NCI-H226 (cell line): ENCODE measurements at regions not wholly inside any gene's neighbourhood (a gene's known extent, or its start where the extent isn't known, plus 50 kb on each side); places are given as distances from the start of the nearest gene placed in this dataset.
"Not testable (repeated sequence)": the region's sequence is repeated elsewhere in the genome, so short reads cannot be mapped to it uniquely, and the experiment has no call there.

ENCODE experiments used
- DNase-seq: peaks from one replicate; pipeline ENCODE4 v3.0.0-alpha.2; 2015

DNA sequence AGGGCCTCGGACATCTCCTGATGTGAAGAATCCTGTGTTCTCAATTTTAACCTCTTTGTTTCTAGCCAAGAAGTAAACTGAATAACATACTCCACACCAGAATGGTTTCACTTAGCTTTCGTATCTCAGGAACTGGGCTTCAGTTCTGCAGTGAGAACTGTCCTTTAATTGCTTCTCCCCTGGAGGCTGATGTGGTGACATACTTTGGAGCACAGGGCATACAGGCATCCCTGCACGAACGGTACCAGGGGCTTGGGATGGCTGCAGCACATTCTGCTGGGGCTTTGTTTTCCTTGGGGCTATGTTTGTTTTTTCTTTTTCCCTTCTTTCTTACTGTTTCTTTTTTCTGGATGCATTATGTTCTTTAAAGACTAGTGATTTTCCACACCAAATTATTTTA, 230.5 kb downstream of the TM9SF2 start:
- DNase-seq: no peak

DNA sequence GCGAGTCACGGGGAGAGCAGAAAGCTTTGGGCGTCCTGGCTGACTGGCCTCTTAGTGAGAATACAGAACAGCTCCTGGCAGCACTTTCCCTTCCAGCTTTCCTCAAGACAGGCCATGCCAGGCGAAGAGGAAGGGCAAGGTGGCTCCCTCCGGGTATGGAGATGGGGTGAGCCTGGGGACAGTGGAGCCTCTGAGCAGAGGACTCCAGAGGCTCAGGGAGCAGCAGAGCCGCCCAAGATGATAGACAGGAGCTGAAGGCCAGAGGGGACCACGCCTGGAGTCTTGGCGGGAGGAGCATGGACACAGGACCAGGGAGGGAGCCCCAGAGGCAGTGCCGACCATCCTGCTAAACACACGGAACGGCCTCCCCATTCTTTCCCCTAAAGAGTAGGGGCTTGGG, 229.1 kb downstream of the TM9SF2 start:
- DNase-seq: no peak

DNA sequence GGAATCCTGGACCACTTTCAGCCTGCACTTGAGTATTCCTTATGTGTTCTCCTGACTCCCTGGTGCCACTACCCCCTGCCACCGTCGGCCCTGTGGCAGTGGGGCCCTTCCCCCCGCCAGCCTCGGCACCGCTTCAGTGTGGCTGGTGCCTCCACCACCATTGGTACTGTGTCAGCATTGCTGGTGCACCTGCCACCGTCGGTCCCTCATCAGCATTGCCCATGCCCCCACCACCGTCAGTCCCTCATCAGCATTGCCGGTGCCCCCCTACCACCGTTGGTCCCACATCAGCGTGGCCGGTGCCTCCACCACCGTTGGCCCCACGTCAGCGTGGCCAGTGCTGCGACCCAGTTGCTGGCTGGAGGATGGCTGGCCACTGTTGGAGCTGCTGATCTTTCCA, 228.5 kb downstream of the TM9SF2 start:
- no peak for DNase-seq

DNA sequence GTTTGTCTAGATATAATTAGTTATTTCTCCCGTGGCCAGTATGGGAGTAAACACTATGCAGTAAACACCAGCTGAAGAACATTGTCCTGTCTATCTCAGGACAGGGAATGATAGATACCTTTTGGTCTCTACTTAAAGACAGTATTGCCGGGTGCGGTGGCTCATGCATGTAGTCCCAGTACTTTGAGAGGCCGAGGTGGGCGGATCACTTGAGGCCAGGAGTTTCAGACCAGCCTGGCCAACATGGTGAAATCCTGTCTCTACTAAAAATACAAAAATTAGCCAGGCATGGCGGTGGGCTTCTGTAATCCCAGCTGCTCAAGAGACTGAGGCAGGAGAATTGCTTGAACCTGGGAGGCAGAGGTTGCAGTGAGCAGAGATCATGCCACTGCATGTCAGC, 226.4 kb downstream of the TM9SF2 start:
- DNase-seq: not testable (repeated sequence)

DNA sequence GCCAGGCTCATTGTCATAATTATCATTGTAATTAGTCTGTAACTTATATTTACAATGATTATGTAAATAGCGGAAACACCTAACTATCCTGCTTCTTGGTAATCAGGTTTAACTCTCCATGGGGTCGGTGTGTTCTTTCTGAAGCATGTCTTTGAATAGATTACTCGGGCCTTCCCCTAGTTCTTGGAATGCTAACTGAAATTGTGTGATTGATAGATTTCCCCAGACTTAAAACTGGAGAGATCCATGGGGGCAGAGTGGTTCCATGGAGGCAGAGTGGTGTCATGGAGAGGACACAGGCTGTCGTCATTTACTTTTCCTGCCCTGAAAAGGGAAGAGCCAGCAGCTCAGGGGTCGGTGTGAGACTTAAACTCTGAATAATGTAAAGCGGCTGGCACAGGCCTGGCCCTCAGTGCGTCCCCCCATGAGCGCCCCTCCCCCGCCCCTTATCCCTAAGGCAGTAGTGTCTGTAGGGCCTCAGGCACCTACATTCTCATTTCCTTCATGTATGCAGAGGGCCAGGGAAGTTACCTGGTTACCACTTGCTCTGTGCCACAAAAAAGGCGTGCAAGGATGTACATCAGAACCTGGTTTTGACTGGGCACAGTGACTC, 225.1 kb downstream of the TM9SF2 start:
- no peak for DNase-seq

DNA sequence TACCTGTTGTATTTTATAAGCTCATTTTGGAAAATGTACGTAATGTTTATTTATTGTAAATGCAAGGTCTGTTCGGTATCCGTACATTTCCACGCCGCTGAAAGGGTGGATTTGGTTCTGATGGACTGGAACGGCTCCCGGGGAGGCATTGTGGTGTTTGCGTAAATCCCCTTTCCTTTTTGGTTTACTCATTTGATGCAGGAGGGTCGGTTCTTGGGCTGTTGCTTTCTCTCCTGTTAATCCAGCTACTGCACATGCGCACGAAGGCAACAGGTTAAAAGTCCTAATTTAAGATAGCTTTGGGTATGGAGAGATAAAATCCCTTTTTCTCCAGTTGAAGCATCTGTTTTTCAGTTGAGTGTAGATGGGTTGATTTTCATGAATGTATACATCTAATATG, 224.4 kb downstream of the TM9SF2 start:
- DNase-seq: no peak

DNA sequence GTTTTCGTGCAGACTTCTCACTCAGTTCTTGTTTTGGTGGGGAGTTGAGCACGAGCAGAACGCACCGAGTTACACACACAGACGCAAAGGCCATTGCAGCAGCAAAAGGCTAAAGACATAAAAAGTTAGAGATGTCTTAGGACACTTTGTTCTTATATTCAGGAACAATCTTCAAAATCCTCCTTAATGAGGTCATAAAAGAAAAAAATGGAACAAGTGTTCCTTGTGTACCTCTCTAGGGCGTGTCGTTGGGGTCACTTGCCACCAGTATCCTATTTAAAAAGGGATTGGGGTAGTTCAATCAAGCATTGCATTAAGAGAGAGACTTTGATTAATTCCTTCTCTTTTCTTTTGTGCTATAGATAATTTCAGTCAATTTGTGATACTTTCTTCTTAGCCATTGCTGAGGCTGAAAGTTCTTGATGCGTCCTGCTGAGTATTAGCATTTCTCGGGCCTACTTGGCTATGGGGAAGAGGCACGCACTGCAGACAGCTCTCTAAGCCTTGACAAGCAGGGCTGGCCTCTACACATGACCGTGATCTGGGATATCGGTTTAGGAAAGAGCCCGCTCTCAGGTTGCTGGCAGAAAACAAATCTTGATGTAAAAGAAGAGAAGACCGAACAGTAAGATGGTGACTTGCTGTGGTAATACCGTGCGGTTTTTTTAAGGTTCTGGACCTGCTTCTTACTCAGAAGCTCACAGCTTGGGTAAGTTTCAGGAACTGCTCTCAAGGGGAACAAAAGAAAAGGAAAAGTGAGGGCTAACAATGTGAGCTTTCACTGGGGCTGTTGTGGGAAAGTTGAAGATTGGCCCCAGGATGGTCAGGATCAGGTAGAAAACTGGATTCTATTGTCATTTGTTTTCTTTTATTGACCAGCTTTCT, 223.6 kb downstream of the TM9SF2 start:
- DNase-seq: no peak

DNA sequence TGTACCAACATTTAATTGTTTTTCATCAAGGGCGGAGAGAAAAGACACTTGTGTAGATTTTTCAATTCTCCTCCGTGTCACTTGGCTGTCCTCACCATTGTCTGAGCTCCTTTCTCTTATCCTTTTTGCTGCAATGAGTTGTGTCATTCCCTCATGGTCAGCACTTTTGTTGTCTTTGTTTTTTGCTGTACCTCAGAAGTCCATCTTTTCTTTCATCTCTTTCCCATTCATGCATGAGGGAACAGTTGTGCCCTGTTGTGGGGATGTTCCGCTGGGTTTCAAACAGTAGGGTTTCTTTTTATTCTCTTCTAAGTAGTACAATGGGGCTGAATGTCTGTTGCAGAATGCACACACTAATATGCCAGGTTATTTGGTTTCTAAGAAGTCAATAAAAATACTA, 222.6 kb downstream of the TM9SF2 start:
- DNase-seq: no peak

DNA sequence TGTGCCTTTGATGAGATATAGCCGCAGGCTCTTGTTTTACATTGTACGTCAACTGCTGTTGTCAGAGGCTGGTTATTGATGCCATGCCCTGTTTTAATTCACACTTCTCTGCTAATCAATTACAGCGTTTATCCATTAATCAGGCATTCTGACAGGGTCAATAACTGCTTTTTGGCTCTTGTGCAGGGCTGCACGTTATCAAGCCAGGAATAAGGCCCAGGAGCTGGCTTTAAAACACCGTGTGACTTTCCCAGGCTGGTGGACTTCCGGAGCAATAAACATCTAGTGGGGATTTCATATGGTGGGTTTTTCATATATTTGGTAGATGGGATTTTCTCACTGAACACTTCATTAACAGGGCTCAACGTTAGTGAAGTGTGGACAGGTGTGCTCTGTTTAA, 221.7 kb downstream of the TM9SF2 start:
- DNase-seq: no peak

DNA sequence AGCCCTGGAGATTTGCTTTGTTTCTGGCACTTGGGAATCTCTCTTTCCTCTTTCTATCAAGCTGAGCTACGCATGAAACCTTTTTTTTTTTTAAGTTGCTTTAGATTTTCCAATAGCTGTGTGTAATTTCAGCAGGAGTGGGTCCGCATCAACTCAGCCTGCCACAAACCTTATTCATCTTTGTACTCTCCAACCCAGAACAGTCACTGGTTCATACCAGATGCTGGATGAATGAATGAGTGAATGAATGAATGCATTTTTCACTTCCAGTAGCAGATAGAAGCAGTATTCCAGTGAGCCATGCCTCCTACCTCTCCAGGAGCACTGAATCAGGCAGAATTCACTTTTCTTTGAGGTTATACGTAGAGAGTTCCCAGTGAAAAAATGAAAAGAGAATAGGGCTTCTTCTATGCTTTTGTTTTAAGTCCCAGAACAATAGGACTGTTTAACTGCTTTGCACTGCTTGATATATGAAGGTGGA, 221.1 kb downstream of the TM9SF2 start:
- no peak for DNase-seq

DNA sequence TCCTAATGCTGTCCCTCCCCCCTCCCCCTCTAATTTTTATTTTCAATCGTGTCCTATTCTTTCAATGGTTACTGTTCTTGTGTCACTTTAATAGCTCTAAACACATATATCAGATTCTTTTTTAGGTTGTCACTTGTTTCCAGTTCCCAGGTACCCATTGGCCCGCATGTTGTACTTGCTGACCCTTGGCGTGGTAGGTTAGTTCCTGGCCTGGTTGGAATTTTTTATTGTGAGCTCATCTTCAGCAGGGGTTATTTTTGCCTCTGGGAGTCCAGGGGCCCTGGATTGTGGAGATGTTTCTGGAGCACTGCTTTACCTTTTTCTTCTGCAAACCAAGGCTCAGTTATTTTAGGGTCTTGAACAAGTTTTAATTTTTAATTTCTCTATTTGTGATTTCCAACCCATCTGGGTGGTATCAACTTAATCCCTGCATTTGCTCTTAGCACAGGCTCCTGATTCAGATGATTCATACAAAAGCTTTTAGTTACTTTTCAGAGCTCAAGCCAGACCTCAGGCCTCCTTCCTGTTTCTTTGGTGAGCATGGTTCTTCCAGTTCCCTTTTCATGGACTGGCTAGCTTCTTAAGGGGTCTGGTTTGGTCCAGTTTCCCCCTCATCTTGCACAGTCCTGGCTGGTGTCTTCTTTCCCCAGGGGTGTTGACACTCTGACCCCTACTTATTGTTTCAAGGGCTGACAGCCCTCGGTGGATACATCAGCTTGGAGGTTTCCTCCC, 220.5 kb downstream of the TM9SF2 start:
- DNase-seq: no peak

DNA sequence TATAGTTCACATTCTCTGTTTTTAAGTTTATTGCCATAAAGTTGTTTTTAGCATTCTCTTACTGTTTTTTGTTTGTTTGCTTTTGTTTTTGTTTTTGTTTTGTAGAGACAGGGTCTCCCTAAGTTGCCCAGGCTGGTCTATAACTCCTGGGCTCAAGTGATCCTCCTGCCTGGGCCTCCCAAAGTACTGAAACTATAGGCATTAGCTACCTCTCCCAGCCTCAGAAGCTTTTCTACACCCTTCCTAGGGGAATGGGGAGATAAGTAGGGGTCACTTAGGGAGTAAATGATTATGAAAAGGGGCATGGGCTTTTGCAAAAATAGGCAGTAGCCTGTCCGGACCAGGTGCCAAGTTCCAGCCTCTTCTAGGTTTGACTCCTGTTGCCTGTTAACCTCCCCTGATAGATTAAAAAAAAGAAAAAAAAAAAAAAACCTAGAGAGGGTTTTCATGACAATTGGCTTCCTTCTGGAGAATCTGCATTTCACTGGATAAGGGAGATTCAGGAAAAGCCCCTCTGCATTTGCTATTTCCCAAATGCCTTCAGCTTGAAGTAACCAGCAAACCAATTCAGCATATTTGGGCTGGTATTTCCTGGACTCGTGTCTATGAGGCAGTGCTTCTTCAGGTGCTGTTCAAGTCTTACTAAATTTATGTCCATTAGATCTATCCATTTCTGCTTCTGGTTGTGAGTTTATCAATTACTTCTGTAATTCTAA, 216.8 kb downstream of the TM9SF2 start:
- no peak for DNase-seq

DNA sequence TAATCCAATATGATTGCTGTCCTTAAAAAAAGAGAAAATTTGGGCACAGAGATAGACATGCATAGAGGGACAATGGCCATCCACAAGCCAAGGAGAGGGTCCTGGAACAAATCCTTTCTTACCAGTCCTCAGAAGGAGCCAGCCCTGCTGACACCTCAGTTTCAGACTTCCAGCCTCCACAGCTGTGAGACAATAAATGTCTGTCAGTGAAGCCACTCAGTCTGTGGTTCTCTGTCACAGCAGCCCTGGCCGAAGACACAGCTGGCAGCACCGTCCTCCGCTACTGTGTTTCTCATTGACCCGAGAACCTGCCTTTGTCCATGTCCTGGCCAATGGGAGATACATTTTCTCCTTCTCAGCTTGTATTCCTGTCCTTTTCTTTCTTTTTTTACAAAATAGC, 207.9 kb downstream of the TM9SF2 start:
- no peak for DNase-seq

DNA sequence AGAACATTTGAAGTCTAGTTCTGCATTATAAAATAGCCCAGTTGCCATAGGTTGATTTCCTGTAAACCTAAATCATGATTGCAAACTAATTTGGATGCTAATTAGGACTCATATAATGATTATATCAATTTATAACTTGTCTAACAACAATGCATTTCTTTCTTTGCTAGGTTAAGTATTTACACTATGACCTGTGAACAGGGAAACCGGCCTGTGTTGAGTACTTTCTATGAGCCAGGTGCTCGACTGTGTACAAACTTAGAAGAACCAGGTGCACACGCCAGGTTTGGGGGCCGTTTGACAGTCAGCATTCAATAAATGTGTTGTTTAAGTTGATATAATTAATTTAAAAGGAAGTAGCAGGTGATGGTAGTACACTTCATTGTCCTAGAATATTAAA, 203.1 kb downstream of the TM9SF2 start:
- DNase-seq: no peak

DNA sequence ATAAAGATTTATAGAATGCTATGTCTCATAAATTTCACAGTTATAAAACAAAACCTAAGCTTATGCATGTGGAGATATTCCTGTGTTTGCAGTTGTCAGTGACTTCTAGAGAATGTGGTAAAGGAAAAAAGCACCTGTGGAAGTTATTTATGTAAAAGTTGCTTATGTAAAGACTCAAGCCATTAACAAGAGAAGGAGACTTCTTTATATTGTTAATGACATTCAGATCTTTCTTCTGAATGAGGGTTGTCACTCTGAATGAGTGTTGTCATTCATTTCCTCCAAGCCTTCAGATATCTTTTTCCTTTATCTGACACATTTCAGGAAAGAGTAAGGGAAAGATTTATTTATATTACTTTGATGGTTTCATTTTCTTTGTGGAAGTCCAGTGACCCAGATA, 202.6 kb downstream of the TM9SF2 start:
- no peak for DNase-seq

DNA sequence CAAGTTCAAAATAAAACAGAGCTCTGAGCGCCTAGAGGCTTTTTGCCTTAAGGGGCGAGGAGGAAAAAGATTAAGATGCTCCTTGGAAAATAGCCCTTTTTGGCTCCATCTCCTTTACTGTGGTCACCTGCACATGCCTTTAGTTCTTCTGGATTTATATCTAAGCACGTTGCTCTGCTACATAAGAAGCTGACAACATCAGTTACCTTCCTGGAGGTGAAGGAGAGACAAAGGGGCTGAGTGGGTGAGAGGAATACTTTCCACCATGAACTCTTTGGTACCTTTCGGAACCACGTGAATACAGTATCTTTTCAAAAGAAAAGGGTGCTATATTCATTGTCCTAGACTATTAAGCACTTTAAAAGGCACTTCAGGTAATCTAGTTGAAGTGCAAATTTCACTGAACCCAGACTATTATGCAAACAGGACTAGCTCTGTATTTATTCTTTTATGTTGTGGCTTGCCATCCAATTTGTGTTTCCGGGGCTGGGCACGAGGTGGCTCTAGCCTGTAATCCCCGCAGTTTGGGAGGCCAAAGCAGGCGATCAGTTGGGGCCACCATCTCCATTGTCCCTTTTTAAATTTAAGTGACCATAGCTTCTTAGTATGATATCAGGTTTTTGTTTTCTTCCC, 201.5 kb downstream of the TM9SF2 start:
- DNase-seq: no peak

DNA sequence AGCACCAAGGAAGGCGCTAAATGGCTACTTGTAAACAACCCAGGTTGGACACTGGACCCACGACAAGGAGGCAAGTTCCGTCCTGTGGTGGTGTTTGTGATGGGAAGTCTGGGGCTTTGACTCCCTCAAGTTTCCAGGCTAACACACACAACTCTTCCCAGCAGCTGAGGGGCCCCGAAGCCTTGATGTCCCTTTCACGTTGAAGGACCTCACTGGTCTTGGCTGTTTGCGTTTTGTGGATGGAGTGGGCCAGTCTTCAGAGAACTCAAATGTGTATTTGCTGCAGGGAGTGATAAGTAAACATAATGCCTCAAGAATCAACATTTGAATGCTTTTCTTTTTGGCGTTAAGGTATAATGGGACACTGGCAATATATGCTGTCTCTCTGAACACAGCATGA, 199.2 kb downstream of the TM9SF2 start:
- no peak for DNase-seq

DNA sequence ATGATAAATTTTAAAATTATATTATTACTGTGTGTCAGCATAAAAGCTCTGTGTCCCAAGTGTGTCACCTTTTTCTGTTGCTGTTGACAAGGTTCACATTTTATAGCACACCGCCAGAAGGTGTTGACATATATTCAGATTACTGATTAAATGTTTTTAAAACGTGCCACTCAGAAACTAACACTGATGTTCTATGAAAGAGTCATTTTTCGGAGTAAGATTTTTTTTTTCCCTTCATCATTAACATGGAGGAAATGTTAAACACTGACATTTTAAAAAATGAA, 197.5 kb downstream of the TM9SF2 start:
- DNase-seq: no peak

DNA sequence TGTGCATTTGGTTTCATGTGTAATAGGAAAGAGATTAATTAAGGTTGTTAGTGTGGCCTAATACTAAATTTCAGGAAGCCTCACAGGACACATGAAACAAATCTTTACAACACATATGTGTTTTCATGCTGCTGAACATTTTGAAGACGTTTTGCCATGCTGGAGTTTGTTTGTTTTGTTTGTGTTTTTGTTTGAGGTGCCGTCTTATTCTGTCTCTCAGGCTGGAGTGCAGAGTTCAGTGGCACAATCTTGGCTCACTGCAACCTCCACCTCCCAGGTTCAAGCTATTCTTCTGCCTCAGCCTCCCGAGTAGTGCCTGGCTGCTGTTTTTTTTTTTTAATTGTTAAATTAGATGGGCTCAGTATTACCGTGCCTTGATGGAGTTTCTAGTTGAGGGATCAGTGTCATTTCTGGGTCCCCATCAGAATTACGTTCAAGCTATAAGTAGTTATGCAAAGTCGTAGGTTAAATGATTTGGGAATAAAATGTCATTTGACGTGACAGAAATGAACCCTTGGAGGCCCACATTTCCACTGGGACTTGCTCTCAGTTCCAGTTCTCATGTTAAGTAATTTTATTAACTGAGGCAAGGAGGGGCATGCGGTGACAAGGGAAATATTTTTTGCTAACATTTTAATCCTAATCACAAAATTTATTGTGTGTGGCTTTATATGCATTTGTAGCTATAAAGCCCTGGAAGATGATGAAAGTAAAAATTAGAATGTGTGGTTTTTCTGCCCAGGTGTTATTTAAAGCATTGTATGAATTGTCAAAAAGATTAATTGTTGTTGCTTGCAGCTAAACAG, 196.9 kb downstream of the TM9SF2 start:
- no peak for DNase-seq

DNA sequence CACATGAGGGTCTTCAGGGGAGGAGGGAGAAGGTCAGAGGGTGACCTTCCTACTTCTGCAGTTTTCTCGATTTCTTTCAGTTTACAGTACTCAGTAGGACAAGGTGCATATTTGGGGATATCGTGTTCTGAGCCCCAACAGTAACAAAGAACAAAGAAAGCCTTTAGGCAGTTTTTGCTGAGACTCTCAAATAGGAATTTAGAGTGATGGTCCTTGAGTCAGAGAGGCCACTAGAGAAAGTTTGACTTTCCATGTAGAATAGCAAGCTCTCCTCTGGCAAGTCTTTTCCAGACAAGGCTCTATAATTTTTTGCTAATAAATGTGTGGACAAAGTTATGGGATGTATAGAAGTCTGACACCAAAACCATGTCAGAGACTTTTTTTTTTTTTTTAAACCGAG, 194.6 kb downstream of the TM9SF2 start:
- DNase-seq: no peak

DNA sequence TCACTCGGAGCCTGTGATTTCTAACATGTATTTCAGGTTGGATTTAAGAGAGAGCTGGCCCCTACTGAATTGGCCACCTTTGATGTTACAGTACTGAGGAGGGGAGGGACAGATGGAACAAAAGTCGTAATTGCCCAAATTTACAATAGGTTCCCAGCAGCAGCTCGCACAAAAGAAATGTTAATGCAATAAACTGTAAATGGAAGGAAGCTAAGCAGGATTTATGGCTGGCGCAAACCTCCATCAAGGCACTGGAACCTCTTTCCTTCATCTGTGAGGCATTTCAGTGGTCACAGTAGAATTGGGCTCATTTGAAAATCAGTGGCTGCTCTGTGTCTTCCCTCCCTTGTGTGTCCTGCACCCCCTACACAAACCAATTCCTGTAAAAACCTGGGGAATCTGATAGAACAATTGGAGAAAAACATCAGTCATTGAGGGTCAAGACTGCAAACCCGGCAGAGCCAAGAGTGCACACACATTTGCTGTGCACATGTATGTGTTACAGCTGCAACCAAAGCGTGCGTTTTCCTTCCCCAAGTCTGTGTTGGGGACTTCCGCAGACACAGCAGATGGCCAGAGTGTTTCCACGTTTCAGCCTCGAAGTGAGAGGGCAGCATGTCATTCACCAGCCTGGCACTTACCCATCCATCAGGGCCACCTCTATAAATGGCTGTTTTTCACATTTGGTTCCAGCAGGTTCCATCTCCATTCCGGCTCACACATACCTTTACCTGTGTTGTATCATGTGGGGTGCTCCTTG, 192.8 kb downstream of the TM9SF2 start:
- no peak for DNase-seq
